GM12873 (cell line): ENCODE measurements at regions not wholly inside any gene's neighbourhood (a gene's known extent, or its start where the extent isn't known, plus 50 kb on each side); places are given as distances from the start of the nearest gene placed in this dataset.

ENCODE experiments used
- CTCF ChIP-seq: IDR thresholded peaks from 2 replicates; pipeline ENCODE4 v1.5.1; 2012; ENCODE audit warnings: low read depth, mild to moderate bottlenecking, moderate library complexity, low read length, control low read depth; ENCODE audit not compliant: insufficient read depth; ENCODE audit errors: missing control alignments

GRCh38 chr13:24083722-24084421 lies 76.6 kb upstream of the SPATA13 start:
- no peak for TF ChIP-seq CTCF

DNA sequence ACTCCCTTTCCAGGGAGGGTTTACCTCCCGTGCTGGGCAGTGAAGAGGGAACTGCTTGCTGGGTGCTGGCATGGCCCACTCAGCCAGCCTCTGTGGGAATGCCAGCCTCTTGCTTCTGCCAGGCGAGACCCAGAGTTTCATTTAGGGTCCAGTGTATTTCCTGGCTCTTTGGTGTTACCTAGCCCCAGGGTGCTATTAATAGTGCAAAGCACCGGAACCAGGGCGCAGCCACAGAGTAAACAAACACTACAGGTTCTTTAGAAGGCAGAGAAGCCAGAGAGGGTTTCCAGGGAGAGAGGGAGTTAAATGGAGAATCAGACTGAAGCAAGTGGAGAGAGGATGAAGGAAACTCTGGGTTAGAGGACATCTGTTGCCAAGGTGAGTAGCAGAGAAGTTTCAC lies 74.9 kb upstream of the SPATA13 start:
- TF ChIP-seq CTCF, result no peak

DNA sequence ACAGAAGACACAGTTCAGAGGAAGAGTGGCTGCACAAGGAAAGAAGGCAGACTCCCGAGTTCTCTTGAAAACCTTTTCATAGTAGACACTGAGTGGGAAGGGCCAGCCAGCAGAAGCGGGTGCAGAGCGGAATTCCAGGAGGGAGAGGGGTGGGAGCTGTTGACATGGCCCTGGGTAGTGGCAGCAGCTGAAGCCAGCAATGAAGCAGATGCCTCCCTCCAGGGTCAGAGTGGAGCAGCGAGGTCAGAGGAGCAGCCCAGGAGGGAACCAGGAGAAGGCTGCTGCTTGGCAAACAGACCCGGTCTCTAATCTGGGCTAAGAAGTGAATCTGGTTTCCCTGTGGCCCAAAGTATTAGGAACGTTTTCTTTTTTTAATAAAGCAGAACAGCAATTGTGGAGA lies 73.9 kb upstream of the SPATA13 start:
- TF ChIP-seq CTCF, result no peak

GRCh38 chr13:24087605-24088225 lies 72.8 kb upstream of the SPATA13 start:
- no peak for TF ChIP-seq CTCF

- no peak for TF ChIP-seq CTCF
Observed at GRCh38 chr13:24090049-24090448, 70.5 kb upstream of the SPATA13 start.

GRCh38 chr13:24091080-24091479 lies 69.4 kb upstream of the SPATA13 start:
- no peak for TF ChIP-seq CTCF

GRCh38 chr13:24092108-24092507 lies 68.4 kb upstream of the SPATA13 start:
- TF ChIP-seq CTCF, result no peak
